Endothelial cell of umbilical vein (primary cell): ENCODE measurements at regions not wholly inside any gene's neighbourhood (a gene's known extent, or its start where the extent isn't known, plus 50 kb on each side); places are given as distances from the start of the nearest gene placed in this dataset.
A peak's percentile ranks its signal among the peaks of the same experiment; 100 is the strongest.

Experiments used
- BruUV-seq: library from RNA; stranded (reverse); fragments of 400-500 nt; replicated peaks from 2 replicates; lab custom pipeline; 2021; lab: Mats Ljungman, UMichigan
- CTCF ChIA-PET: fragments of 300-600, 350-600 bp; sonication (Branson Sonifier 250); formaldehyde crosslinking; loops from one replicate; lab custom pipeline; 2021; ENCODE audit warnings: antibody characterized with exemption, inconsistent platforms; lab: Charles Lee
- POLR2A ChIA-PET: fragments of 300-600, 350-600 bp; sonication (Branson Sonifier 250); formaldehyde crosslinking; loops from one replicate; lab custom pipeline; 2021; ENCODE audit warnings: antibody characterized with exemption, inconsistent platforms; lab: Charles Lee
- DNase-seq: peaks from one replicate; pipeline ENCODE4 v3.0.0-alpha.2; 2011; ENCODE audit warnings: low read depth, low spot score
- FAIRE-seq: peaks from 2 replicates; lab custom pipeline; 2011; peaks lifted over from hg19 to GRCh38; lab: Jason Lieb, UNC
- H2AFZ ChIP-seq: 2 replicates; pipeline ENCODE4 v1.6.0; 2012; ENCODE audit warnings: low read depth, low read length, control low read depth, inconsistent platforms
- H3K27ac ChIP-seq: 2 replicates; pipeline ENCODE4 v1.5.1; 2011; ENCODE audit warnings: low read depth, mild to moderate bottlenecking, control low read depth, low read length, moderate library complexity; ENCODE audit not compliant: insufficient read depth
- H3K27me3 ChIP-seq, 2 experiments: 2 replicates each; pipeline versions ENCODE4 v1.6.0 to v1.6.1; 2011; ENCODE audit warnings: low read length in 2 of 2, mixed read lengths in 1 of 2; ENCODE audit not compliant: control insufficient read depth in 2 of 2, insufficient read depth in 2 of 2
- H3K36me3 ChIP-seq, 2 experiments: 2 replicates in 1 of 2; 3 replicates in 1 of 2; pipeline ENCODE4 v1.5.1; 2011; ENCODE audit warnings: low read length in 2 of 2, mild to moderate bottlenecking in 1 of 2, moderate library complexity in 1 of 2; ENCODE audit not compliant: control insufficient read depth in 2 of 2, insufficient read depth in 2 of 2; ENCODE audit errors: extremely low read depth in 1 of 2
- H3K4me1 ChIP-seq: 3 replicates; pipeline ENCODE4 v1.5.1; 2011; ENCODE audit warnings: mild to moderate bottlenecking, low read length; ENCODE audit not compliant: control insufficient read depth, insufficient read depth; ENCODE audit errors: extremely low read depth
- H3K4me2 ChIP-seq: 2 replicates; pipeline ENCODE4 v1.6.1; 2011; ENCODE audit warnings: low read length, control low read depth, mixed read lengths; ENCODE audit not compliant: insufficient read depth
- H3K4me3 ChIP-seq, 3 experiments: fragments of 200-600 bp in 1 of 3; sonication (generic), shearing (Covaris generic) in 1 of 3; replicated peaks in 1 of 3; 2 replicates each; pipeline ENCODE4 v1.5.1; 2011 to 2016; ENCODE audit warnings: control low read depth in 3 of 3, low read length in 3 of 3, mild to moderate bottlenecking in 2 of 3, inconsistent platforms in 1 of 3, low read depth in 1 of 3, moderate library complexity in 1 of 3; ENCODE audit not compliant: insufficient read depth in 1 of 3
- H3K79me2 ChIP-seq: 2 replicates; pipeline ENCODE4 v1.6.0; 2012; ENCODE audit warnings: low read length, inconsistent platforms; ENCODE audit not compliant: control insufficient read depth, insufficient read depth
- H3K9ac ChIP-seq: replicated peaks from 2 replicates; pipeline ENCODE3; 2011; ENCODE audit warnings: low read length, control low read depth; ENCODE audit not compliant: insufficient read depth; ENCODE audit errors: extremely low read depth
- H3K9me1 ChIP-seq: replicated peaks from 3 replicates; pipeline ENCODE4 v1.6.0; 2011; ENCODE audit warnings: mild to moderate bottlenecking, low read length; ENCODE audit not compliant: control insufficient read depth, insufficient read depth; ENCODE audit errors: extremely low read depth
- H3K9me3 ChIP-seq: replicated peaks from 2 replicates; pipeline ENCODE4 v1.5.1; 2012; ENCODE audit warnings: low read length, inconsistent platforms; ENCODE audit not compliant: control insufficient read depth, insufficient read depth
- H4K20me1 ChIP-seq: replicated peaks from 2 replicates; pipeline ENCODE3; 2011; ENCODE audit warnings: mild to moderate bottlenecking, low read length; ENCODE audit not compliant: control insufficient read depth, insufficient read depth; ENCODE audit errors: extremely low read depth
- CTCF ChIP-seq, 2 donors: IDR thresholded peaks; 1 replicate in 1 of 2; 2 replicates in 1 of 2; pipeline ENCODE4 v1.5.1; 2011; ENCODE audit warnings: low read length in 2 of 2, mild to moderate bottlenecking in 2 of 2, moderate library complexity in 2 of 2, control low read depth in 1 of 2, inconsistent platforms in 1 of 2, low read depth in 1 of 2; ENCODE audit not compliant: insufficient read depth in 1 of 2; ENCODE audit errors: extremely low read depth in 1 of 2
- EZH2 ChIP-seq: IDR thresholded peaks from 2 replicates; pipeline ENCODE4 v1.6.1; 2012; ENCODE audit warnings: borderline replicate concordance, low read depth, mild to moderate bottlenecking, moderate library complexity, low read length, inconsistent platforms; ENCODE audit not compliant: severe bottlenecking
- JUN ChIP-seq: IDR thresholded peaks from 2 replicates; pipeline ENCODE4 v1.6.1; 2011; ENCODE audit warnings: borderline replicate concordance, low read depth; ENCODE audit not compliant: insufficient read length, insufficient read depth
- MAX ChIP-seq: IDR thresholded peaks from 2 replicates; pipeline ENCODE4 v1.6.1; 2011; ENCODE audit not compliant: insufficient read depth, insufficient read length
- MYC ChIP-seq: IDR thresholded peaks from one replicate; pipeline ENCODE4 v1.6.1; 2011; ENCODE audit warnings: mild to moderate bottlenecking, low read depth, low read length
- POLR2AphosphoS5 ChIP-seq: IDR thresholded peaks from 2 replicates; pipeline ENCODE4 v1.6.1; 2012; ENCODE audit warnings: low read depth, mild to moderate bottlenecking, control low read depth, low read length, moderate library complexity; ENCODE audit not compliant: insufficient read depth
- dilution Hi-C: fragments of 300-500 bp; cut with MboI; formaldehyde crosslinking; loops from one replicate; pipeline ENCODE4 v1.15.0; 2019; ENCODE audit warnings: low sequenced_read_pairs; ENCODE audit not compliant: extremely low pct_ligation_motif_present
- intact Hi-C: fragments of 100-400 bp; cut with micrococcal nuclease; formaldehyde crosslinking; loops from one replicate; pipeline ENCODE4 v1.10.0; 2022

GRCh38 chr2:37737507-37737906 lies 66.1 kb upstream of the CDC42EP3 start:
- peak; percentile 12 for DNase-seq
- POLR2A ChIA-PET: no interaction called here
- no peak for TF ChIP-seq CTCF (IDR thresholded peaks at IDR 0.05; ENCODE audit: extremely low read depth in 1 of 2, insufficient read depth in 1 of 2, low read depth in 1 of 2, low read length in 2 of 2)
- no peak for TF ChIP-seq POLR2AphosphoS5
- no peak for TF ChIP-seq MAX
- TF ChIP-seq EZH2: no peak
- no peak for TF ChIP-seq MYC
- no peak for TF ChIP-seq JUN
- Histone ChIP-seq H3K4me3 (no peak overlapping the region), H3K9me1 (no peaks in the 10 kb centered on the region), H3K9me3 (no peaks in the 10 kb centered on the region), H3K27me3 (no peaks in the 10 kb centered on the region), H3K36me3 (no peaks in the 10 kb centered on the region), H3K9ac (no peak overlapping the region), H3K4me2 (no peak overlapping the region), H2AFZ (no peak overlapping the region), H3K27ac (no peak overlapping the region), H3K4me1 (peaks cover 3% of the 10 kb centered on the region), H3K79me2 (no peaks in the 10 kb centered on the region), H4K20me1 (no peaks in the 10 kb centered on the region)
- CTCF ChIA-PET: no interaction called here
- FAIRE-seq: no peak
- no TSS peak for BruUV-seq
- dilution Hi-C loops (no loop called here), intact Hi-C loops (no loop called here)
